ENCODE measurements at regions not wholly inside any gene's neighbourhood (a gene's known extent, or its start where the extent isn't known, plus 50 kb on each side); places are given as distances from the start of the nearest gene placed in this dataset.

GRCh38 chr6:98339506-98339905, 494.9 kb upstream of the POU3F2 start:
- TF ChIP-seq CTCF (IDR thresholded peaks at IDR 0.05) (no peak), EZH2phosphoT487 (IDR thresholded peaks at IDR 0.05; ENCODE audit: borderline replicate concordance, low read depth) (no peak), SIN3A (IDR thresholded peaks at IDR 0.05; ENCODE audit: borderline replicate concordance, low read depth, low read length) (no peak), POLR2AphosphoS5 (IDR thresholded peaks at IDR 0.05; ENCODE audit: low read depth, low read length) (no peak), SMC3 (IDR thresholded peaks at IDR 0.05; ENCODE audit: low read depth, low read length) (no peak), YY1 (IDR thresholded peaks at IDR 0.05; ENCODE audit: low read depth) (no peak), NRF1 (IDR thresholded peaks at IDR 0.05; ENCODE audit: low read depth, low read length) (no peak), TAF1 (IDR thresholded peaks at IDR 0.05; ENCODE audit: borderline replicate concordance, low read depth, low read length) (no peak), RCOR1 (IDR thresholded peaks at IDR 0.05; ENCODE audit: low read length) (no peak), FOSL2 (IDR thresholded peaks at IDR 0.05; ENCODE audit: borderline replicate concordance, low read depth) (no peak)
